GM13976 (cell line): ENCODE measurements at regions not wholly inside any gene's neighbourhood (a gene's known extent, or its start where the extent isn't known, plus 50 kb on each side); places are given as distances from the start of the nearest gene placed in this dataset.
A peak's percentile ranks its signal among the peaks of the same experiment; 100 is the strongest.
"Not testable (repeated sequence)": the region's sequence is repeated elsewhere in the genome, so short reads cannot be mapped to it uniquely, and the experiment has no call there.

ENCODE experiments used
- DNase-seq: peaks from one replicate; pipeline ENCODE4 v3.0.0; 2012; ENCODE audit warnings: low spot score
- in situ Hi-C: fragments of 300-500 bp; cut with MboI; formaldehyde crosslinking; loops from one replicate; pipeline ENCODE4 v1.12.0; 2022; ENCODE audit warnings: low sequenced_read_pairs, mixed read lengths, inconsistent platforms; ENCODE audit not compliant: unreplicated experiment
- TF ChIP-seq, protein P1 (sequence below): IDR thresholded peaks from 2 replicates; pipeline ENCODE4 v1.5.1; 2012; ENCODE audit warnings: borderline replicate concordance, mild to moderate bottlenecking; ENCODE audit not compliant: insufficient read depth; ENCODE audit errors: extremely low read depth, missing control alignments, control extremely low read depth

DNA sequence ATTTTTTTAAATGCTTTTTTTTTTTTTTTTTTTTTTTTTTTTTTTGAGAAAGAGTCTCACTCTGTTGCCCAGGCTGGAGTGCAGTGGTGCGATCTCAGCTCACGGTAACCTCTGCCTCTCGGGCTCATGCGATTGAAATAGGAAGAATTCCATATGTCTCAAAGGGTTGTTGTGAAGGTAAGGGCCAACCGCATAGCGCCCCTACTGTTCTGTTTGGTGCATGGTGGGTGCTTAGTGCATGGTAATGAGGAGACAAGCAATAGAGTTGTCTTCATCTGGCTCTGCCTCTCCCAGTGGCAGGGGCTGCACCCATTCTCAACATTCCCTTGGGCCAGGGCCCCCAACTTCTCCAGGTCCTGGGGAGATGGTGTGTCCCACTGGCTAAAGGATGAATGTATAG, 68.7 kb downstream of the RASL11A start:
- in situ Hi-C loops = no loop called here
- TF ChIP-seq, protein P1, sequence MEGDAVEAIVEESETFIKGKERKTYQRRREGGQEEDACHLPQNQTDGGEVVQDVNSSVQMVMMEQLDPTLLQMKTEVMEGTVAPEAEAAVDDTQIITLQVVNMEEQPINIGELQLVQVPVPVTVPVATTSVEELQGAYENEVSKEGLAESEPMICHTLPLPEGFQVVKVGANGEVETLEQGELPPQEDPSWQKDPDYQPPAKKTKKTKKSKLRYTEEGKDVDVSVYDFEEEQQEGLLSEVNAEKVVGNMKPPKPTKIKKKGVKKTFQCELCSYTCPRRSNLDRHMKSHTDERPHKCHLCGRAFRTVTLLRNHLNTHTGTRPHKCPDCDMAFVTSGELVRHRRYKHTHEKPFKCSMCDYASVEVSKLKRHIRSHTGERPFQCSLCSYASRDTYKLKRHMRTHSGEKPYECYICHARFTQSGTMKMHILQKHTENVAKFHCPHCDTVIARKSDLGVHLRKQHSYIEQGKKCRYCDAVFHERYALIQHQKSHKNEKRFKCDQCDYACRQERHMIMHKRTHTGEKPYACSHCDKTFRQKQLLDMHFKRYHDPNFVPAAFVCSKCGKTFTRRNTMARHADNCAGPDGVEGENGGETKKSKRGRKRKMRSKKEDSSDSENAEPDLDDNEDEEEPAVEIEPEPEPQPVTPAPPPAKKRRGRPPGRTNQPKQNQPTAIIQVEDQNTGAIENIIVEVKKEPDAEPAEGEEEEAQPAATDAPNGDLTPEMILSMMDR = peak; percentile 49
- peak; percentile 64 for DNase-seq

DNA sequence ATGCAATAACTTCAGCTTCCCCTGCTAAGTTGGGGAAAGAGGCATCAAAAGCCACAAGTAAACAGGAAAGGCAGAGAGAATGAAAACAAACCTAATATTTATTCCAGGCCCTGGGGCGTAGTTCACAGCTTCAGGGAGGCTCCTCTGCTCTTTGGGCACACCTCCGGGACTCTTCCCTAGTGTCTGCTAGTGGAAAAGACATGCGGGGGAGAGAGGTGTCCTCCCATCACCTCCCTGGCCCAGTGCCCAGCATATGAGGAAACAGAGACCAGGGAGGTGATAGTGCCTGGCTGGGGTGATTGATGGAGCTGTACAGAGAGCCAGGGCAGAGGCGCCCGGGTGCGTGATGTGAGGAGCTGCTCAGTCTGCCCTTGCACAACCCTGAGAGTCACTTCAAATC, 71.0 kb downstream of the RASL11A start:
- in situ Hi-C loops = loop anchor here (10.0 kb wide), 1 partner anchor 357 kb away; no protein-coding TSS in a partner anchor

DNA sequence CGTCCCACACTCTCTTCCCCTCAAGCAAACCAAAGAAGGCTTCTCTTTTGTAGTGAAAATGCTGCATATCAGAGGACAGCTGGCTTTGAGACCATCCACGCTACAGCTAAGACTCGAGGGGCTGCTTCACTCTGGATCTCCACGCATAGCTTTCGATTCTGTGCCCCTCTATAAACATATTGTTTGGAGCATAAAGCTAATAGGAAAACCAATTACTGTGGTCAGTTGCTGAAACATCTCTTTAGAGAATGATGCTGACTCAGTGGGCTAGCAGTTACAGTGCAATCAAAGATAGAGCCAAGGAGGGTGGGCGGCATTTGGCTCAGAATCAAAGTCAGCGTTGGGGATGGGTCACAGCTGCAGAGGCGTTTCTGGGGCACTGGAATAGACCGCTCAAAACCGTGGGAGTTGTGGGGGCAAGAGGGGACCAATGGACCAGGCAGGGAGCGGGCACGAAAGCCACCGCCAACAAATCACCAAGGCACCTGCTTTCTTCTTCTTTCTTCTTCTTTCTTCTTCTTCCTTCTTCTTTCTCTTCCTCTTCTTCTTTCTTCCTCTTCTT, 76.7 kb downstream of the RASL11A start:
- in situ Hi-C loops = loop anchor here (10.0 kb wide), 1 partner anchor 362 kb away; no protein-coding TSS in a partner anchor
- TF ChIP-seq, protein P1 = no peak
- DNase-seq = no peak

More for the DNA sequence above, 71.0 kb downstream of the RASL11A start:
- TF ChIP-seq, protein P1 = no peak
- no peak for DNase-seq

DNA sequence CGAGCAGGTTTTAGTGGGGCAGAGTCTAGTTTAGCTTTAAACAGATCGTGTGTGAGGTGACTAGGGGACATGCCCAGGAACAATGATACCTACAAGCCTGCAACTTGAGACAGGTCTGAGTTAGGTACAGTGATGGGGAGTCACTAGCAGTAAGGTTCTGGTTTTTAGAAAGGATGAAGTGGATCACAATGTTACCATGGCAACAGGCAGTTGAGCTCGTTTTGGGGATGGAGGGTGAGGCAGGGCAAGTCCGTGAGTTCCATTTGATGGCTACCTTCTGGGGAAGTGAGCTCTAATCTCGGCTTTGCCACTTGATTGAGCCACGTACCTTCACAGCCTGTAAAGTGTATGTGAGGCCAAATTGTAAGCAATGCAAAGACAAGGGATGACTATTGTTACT, 76.0 kb upstream of the GTF3A start:
- TF ChIP-seq, protein P1 = no peak
- DNase-seq = no peak
- in situ Hi-C loops = loop anchor here (10.0 kb wide), 1 partner anchor 364 kb away; no protein-coding TSS in a partner anchor

DNA sequence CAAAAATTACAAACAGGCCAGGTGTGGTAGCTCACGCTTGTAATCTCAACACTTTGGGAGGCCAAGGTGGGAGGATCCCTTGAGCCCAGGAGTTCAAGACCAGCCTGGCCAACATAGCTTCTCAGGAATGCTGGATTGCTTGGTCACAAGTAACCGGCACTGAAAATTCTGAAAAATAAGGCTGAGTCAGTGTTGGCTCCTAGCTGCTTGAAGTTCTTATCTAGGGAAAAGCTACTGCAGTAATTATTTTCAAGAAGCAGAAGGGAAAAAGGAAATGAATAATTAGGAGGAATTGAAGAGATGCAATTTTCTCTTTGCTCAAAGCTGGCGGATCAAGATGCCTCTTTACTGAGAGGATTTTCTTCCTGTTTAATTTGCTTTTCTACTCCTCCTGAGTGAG, 75.0 kb upstream of the GTF3A start:
- no peak for DNase-seq
- in situ Hi-C loops = loop anchor here (10.0 kb wide), 1 partner anchor 365 kb away; no protein-coding TSS in a partner anchor
- TF ChIP-seq, protein P1 = no peak

DNA sequence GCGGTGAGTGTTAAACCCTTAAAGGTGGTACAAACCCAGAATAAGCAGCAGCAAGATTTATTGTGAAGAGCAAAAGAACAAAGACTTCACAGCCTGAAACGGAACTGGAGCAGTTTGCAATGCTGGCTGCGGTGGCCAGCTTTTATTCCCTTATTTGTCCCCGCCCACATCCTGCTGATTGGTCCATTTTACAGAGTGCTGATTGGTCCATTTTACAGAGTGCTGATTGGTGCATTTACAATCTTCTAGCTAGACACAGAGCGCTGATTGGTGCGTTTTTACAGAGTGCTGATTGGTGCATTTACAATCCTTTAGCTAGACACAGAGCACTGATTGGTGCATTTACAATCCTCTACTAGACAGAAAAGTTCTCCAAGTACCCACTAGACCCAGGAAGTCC, 73.6 kb upstream of the GTF3A start:
- DNase-seq, in situ Hi-C loops: not testable (repeated sequence)

DNA sequence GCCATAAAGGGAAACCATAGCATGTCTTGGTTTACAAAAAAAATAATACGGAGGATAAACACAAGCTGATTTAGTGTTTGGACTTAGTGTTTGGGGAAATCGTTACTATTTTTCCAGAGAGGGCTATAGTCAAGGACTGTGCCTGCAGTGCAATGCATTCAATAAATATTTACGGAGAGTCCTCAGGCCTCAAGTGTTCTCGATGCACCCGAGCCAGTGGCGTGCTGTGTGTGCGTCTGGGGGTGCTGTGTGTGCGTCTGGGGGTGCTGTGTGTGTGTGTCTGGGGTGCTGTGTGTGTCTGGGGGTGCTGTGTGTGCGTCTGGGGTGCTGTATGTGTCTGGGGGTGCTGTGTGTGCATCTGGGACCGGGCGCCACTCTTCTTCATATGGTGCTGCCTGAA, 71.7 kb upstream of the GTF3A start:
- in situ Hi-C loops = no loop called here
- TF ChIP-seq, protein P1 = no peak
- DNase-seq = no peak
